A673 (cell line): ENCODE measurements at regions not wholly inside any gene's neighbourhood (a gene's known extent, or its start where the extent isn't known, plus 50 kb on each side); places are given as distances from the start of the nearest gene placed in this dataset.

Source experiments
- BruUV-seq: library from RNA; stranded (reverse); fragments of 400-500 nt; replicated peaks from 2 replicates; lab custom pipeline; 2021; lab: Mats Ljungman, UMichigan
- CTCF ChIA-PET: fragments of 300-600 bp; sonication (Branson Sonifier 250); formaldehyde crosslinking; loops from one replicate; lab custom pipeline; 2022; ENCODE audit warnings: antibody characterized with exemption; lab: Charles Lee
- POLR2A ChIA-PET: fragments of 300-600 bp; sonication (Branson Sonifier 250); formaldehyde crosslinking; loops from one replicate; lab custom pipeline; 2022; ENCODE audit warnings: antibody characterized with exemption; ENCODE audit not compliant: low non-redundant PET; lab: Charles Lee
- DNase-seq: peaks from one replicate; pipeline ENCODE4 v3.0.0-alpha.2; 2015; ENCODE audit warnings: low spot score
- H3K27ac ChIP-seq: fragments of 200-600 bp; sonication (generic); 2 replicates; pipeline ENCODE4 v1.5.1; 2016; ENCODE audit warnings: mixed run types, low read depth, mild to moderate bottlenecking, mixed read lengths, antibody characterized with exemption, low read length; ENCODE audit not compliant: poor library complexity, severe bottlenecking
- H3K27me3 ChIP-seq: fragments of 200-600 bp; sonication (generic); replicated peaks from 2 replicates; pipeline ENCODE4 v1.6.1; 2017; ENCODE audit warnings: mixed run types, low read depth, mild to moderate bottlenecking, mixed read lengths, antibody characterized with exemption, low read length; ENCODE audit not compliant: insufficient read depth, poor library complexity
- H3K36me3 ChIP-seq: fragments of 200-600 bp; sonication (generic); 2 replicates; pipeline ENCODE4 v1.6.1; 2016; ENCODE audit warnings: mixed run types, mild to moderate bottlenecking, mixed read lengths, antibody characterized with exemption, low read length; ENCODE audit not compliant: insufficient read depth, poor library complexity, severe bottlenecking
- H3K4me1 ChIP-seq: fragments of 200-600 bp; sonication (generic); 2 replicates; pipeline ENCODE4 v1.6.1; 2017; ENCODE audit warnings: mixed run types, mild to moderate bottlenecking, mixed read lengths, antibody characterized with exemption, low read length; ENCODE audit not compliant: insufficient read depth, poor library complexity, severe bottlenecking
- H3K4me3 ChIP-seq: fragments of 200-600 bp; sonication (generic); 2 replicates; pipeline ENCODE4 v1.5.1; 2016; ENCODE audit warnings: low read depth, mixed run types, mild to moderate bottlenecking, mixed read lengths, low read length; ENCODE audit not compliant: poor library complexity, severe bottlenecking
- H3K9me3 ChIP-seq: fragments of 200-600 bp; sonication (generic); 2 replicates; pipeline ENCODE4 v1.6.1; 2016; ENCODE audit warnings: mixed run types, low read depth, mild to moderate bottlenecking, mixed read lengths, antibody characterized with exemption, low read length; ENCODE audit not compliant: poor library complexity, severe bottlenecking
- EZH2 ChIP-seq: fragments of 200-600 bp; sonication (generic); IDR thresholded peaks from 2 replicates; pipeline ENCODE4 v1.6.1; 2017; ENCODE audit warnings: borderline replicate concordance, low read depth, mild to moderate bottlenecking, mixed read lengths, antibody characterized with exemption, low read length; ENCODE audit not compliant: poor library complexity, severe bottlenecking
- intact Hi-C: fragments of 100-400 bp; cut with micrococcal nuclease; formaldehyde crosslinking; loops from one replicate; pipeline ENCODE4 v1.10.0; 2022; ENCODE audit not compliant: unreplicated experiment
- TF ChIP-seq, protein P1 (sequence below): fragments of 300-800, 200-600 bp; sonication (generic); conservative IDR thresholded peaks from 2 replicates; pipeline ENCODE4 v1.5.1; 2017; ENCODE audit warnings: low read depth, mild to moderate bottlenecking, antibody characterized with exemption, low read length, moderate library complexity, mixed read lengths

- ChIA-PET POLR2A (no interaction called here), CTCF (no interaction called here)
- H3K27me3 ChIP-seq: no peaks in the 10 kb centered on the region
- H3K4me1 ChIP-seq: no peaks in the 10 kb centered on the region
- DNase-seq: no peak
- intact Hi-C loops: no loop called here
- BruUV-seq: no TSS peak
- no peak overlapping the region for H3K4me3 ChIP-seq
- no peaks in the 10 kb centered on the region for H3K36me3 ChIP-seq
- no peak overlapping the region for H3K27ac ChIP-seq
- TF ChIP-seq, protein P1, sequence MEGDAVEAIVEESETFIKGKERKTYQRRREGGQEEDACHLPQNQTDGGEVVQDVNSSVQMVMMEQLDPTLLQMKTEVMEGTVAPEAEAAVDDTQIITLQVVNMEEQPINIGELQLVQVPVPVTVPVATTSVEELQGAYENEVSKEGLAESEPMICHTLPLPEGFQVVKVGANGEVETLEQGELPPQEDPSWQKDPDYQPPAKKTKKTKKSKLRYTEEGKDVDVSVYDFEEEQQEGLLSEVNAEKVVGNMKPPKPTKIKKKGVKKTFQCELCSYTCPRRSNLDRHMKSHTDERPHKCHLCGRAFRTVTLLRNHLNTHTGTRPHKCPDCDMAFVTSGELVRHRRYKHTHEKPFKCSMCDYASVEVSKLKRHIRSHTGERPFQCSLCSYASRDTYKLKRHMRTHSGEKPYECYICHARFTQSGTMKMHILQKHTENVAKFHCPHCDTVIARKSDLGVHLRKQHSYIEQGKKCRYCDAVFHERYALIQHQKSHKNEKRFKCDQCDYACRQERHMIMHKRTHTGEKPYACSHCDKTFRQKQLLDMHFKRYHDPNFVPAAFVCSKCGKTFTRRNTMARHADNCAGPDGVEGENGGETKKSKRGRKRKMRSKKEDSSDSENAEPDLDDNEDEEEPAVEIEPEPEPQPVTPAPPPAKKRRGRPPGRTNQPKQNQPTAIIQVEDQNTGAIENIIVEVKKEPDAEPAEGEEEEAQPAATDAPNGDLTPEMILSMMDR: no peak
- no peak for TF ChIP-seq EZH2
- peaks cover 33% of the 10 kb centered on the region for H3K9me3 ChIP-seq
These were observed 210.0 kb upstream of the NDN start for GRCh38 chr15:23897091-23897490.

DNA sequence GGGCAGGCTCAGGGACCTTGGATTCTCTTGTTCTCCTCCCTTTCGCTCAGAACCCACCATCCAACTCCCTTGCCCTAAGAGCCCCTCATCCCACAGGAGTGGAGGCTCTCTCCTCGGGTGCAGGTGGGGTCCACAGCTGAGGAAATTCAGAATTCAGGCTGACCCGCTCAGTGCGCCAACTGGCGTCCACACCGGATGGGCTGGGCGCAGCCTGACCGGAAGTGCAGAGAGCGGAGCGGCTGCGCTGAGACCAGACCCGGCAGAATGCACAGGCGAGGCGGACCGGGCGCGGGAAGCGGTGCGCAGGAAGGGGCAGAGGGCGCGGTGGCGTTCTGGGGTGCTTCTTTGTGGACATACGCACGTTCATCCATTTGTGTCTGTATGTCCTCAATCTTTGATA lies 210.4 kb upstream of the NDN start:
- Histone ChIP-seq H3K9me3 (peaks cover 37% of the 10 kb centered on the region), H3K4me1 (no peaks in the 10 kb centered on the region), H3K36me3 (no peaks in the 10 kb centered on the region), H3K4me3 (no peak overlapping the region), H3K27me3 (no peaks in the 10 kb centered on the region), H3K27ac (no peak overlapping the region)
- BruUV-seq: no TSS peak
- no peak for TF ChIP-seq EZH2
- TF ChIP-seq, protein P1: no peak
- ChIA-PET POLR2A (no interaction called here), CTCF (no interaction called here)
- intact Hi-C loops: no loop called here
- no peak for DNase-seq

- Histone ChIP-seq H3K36me3 (no peaks in the 10 kb centered on the region), H3K4me1 (no peaks in the 10 kb centered on the region), H3K9me3 (peaks cover 45% of the 10 kb centered on the region), H3K27me3 (no peaks in the 10 kb centered on the region), H3K27ac (no peak overlapping the region), H3K4me3 (no peak overlapping the region)
- no peak for TF ChIP-seq EZH2
- TF ChIP-seq, protein P1: no peak
- DNase-seq: no peak
- ChIA-PET CTCF (no interaction called here), POLR2A (no interaction called here)
- intact Hi-C loops: no loop called here
- no TSS peak for BruUV-seq
These were observed 222.9 kb upstream of the NDN start for GRCh38 chr15:23910030-23910429.
